Left lung (tissue), 4 donors: ENCODE measurements at regions not wholly inside any gene's neighbourhood (a gene's known extent, or its start where the extent isn't known, plus 50 kb on each side); places are given as distances from the start of the nearest gene placed in this dataset.
"Not testable (repeated sequence)": the region's sequence is repeated elsewhere in the genome, so short reads cannot be mapped to it uniquely, and the experiment has no call there.

Source experiments
- ATAC-seq: fragments of 200-7000 bp; cut with Tn5 transposase; one replicate; pipeline ENCODE4 v1.9.1; 2020; ENCODE audit warnings: moderate library complexity
- DNase-seq, 4 donors: peaks; one replicate each; pipeline ENCODE4 v3.0.0-alpha.2; 2013 to 2020
- H3K27ac ChIP-seq, 2 donors: fragments of 200-600 bp; sonication (generic) in 1 of 2; one replicate each; pipeline versions ENCODE4 v1.5.0 to v1.8.0; 2020 to 2021
- H3K27me3 ChIP-seq, 2 donors: fragments of 200-600 bp; sonication (generic) in 1 of 2; one replicate each; pipeline versions ENCODE4 v1.5.0 to v1.8.0; 2020 to 2021
- H3K36me3 ChIP-seq, 2 donors: fragments of 200-600 bp; sonication (generic) in 1 of 2; one replicate each; pipeline versions ENCODE4 v1.5.0 to v1.8.0; 2020 to 2021
- H3K4me1 ChIP-seq, 2 donors: fragments of 200-600 bp; one replicate each; pipeline ENCODE4 v1.8.0; 2021
- H3K4me3 ChIP-seq, 2 donors: fragments of 200-600 bp; sonication (generic) in 1 of 2; one replicate each; pipeline versions ENCODE4 v1.5.0 to v1.8.0; 2020 to 2021; ENCODE audit warnings: mild to moderate bottlenecking in 1 of 2
- H3K9me3 ChIP-seq, 2 donors: fragments of 200-600 bp; sonication (generic) in 1 of 2; one replicate each; pipeline versions ENCODE4 v1.5.0 to v1.8.0; 2020 to 2021
- intact Hi-C, 2 donors: fragments of 100-400 bp; cut with DNase I; formaldehyde crosslinking; loops; one replicate each; pipeline versions ENCODE4 v1.11.2 to v1.14.2; 2022
- TF ChIP-seq, protein P1 (sequence below), 2 donors: fragments of 200-600 bp; sonication (generic) in 1 of 2; IDR thresholded peaks; one replicate each; pipeline versions ENCODE4 v1.5.0 to v1.8.0; 2021; ENCODE audit warnings: antibody characterized with exemption in 2 of 2
- donor health status: DM: no; HTN: yes; CAD: no.
- donor health status: DM: no; HTN: no; CAD: no.

- intact Hi-C loops: no loop called here
- Histone ChIP-seq H3K36me3 (no peaks in the 10 kb centered on the region), H3K27ac (no peak overlapping the region), H3K4me3 (no peak overlapping the region), H3K27me3 (no peaks in the 10 kb centered on the region), H3K9me3 (no peaks in the 10 kb centered on the region), H3K4me1 (no peaks in the 10 kb centered on the region)
- TF ChIP-seq, protein P1, sequence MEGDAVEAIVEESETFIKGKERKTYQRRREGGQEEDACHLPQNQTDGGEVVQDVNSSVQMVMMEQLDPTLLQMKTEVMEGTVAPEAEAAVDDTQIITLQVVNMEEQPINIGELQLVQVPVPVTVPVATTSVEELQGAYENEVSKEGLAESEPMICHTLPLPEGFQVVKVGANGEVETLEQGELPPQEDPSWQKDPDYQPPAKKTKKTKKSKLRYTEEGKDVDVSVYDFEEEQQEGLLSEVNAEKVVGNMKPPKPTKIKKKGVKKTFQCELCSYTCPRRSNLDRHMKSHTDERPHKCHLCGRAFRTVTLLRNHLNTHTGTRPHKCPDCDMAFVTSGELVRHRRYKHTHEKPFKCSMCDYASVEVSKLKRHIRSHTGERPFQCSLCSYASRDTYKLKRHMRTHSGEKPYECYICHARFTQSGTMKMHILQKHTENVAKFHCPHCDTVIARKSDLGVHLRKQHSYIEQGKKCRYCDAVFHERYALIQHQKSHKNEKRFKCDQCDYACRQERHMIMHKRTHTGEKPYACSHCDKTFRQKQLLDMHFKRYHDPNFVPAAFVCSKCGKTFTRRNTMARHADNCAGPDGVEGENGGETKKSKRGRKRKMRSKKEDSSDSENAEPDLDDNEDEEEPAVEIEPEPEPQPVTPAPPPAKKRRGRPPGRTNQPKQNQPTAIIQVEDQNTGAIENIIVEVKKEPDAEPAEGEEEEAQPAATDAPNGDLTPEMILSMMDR (IDR thresholded peaks at IDR 0.05): no peak
- no peak for ATAC-seq
- DNase-seq: no peak
These were observed 795.3 kb upstream of the AADAT start for GRCh38 chr4:170884969-170885570.

GRCh38 chr4:170881646-170882045 lies 791.9 kb upstream of the AADAT start:
- H3K36me3 ChIP-seq, H3K27ac ChIP-seq, H3K4me1 ChIP-seq, H3K9me3 ChIP-seq, H3K4me3 ChIP-seq, H3K27me3 ChIP-seq, intact Hi-C loops, ATAC-seq, DNase-seq: not testable (repeated sequence)

GRCh38 chr4:170875868-170876267 lies 786.1 kb upstream of the AADAT start:
- intact Hi-C loops: no loop called here
- H3K4me3 ChIP-seq: no peak overlapping the region
- TF ChIP-seq, protein P1 (IDR thresholded peaks at IDR 0.05): no peak
- no peak overlapping the region for H3K27ac ChIP-seq
- no peaks in the 10 kb centered on the region for H3K9me3 ChIP-seq
- no peaks in the 10 kb centered on the region for H3K36me3 ChIP-seq
- DNase-seq (no peak), ATAC-seq (no peak)
- H3K27me3 ChIP-seq: peaks cover 0 to 3% of the 10 kb centered on the region in 2 donors
- H3K4me1 ChIP-seq: no peaks in the 10 kb centered on the region

GRCh38 chr4:170872794-170873193 lies 783.0 kb upstream of the AADAT start:
- no peak for ATAC-seq
- intact Hi-C loops: no loop called here
- H3K27me3 ChIP-seq: peaks cover 0 to 3% of the 10 kb centered on the region in 2 donors

DNA sequence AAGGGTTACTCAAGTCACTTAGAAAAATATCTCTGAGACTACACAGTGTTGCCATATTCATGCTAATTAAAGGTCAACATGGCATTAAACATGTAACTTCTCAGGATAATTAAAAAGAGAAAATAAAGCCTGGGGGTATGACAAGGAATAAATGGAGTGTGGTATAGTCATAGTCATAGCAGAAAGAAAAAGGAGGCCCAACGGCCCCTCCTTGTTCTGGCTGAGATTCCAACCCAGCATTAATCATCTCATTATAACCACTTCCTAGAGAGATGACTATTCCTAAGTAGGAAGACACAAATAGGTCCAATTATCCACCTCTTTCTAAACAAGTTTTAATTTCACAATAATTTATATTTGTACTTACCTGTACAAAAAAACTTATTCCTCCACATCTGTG lies 778.4 kb upstream of the AADAT start:
- DNase-seq (no peak), ATAC-seq (no peak)
- Histone ChIP-seq H3K4me3 (no peak overlapping the region), H3K27ac (no peak overlapping the region), H3K27me3 (no peaks in the 10 kb centered on the region), H3K36me3 (no peaks in the 10 kb centered on the region), H3K4me1 (no peaks in the 10 kb centered on the region), H3K9me3 (no peaks in the 10 kb centered on the region)
- TF ChIP-seq, protein P1 (IDR thresholded peaks at IDR 0.05): no peak
- intact Hi-C loops: no loop called here

More at GRCh38 chr4:170872794-170873193, 783.0 kb upstream of the AADAT start:
- Histone ChIP-seq H3K4me1 (no peaks in the 10 kb centered on the region), H3K36me3 (no peaks in the 10 kb centered on the region), H3K27ac (no peak overlapping the region), H3K9me3 (no peaks in the 10 kb centered on the region), H3K4me3 (no peak overlapping the region)
- TF ChIP-seq, protein P1 (IDR thresholded peaks at IDR 0.05): no peak
- DNase-seq: no peak

- Histone ChIP-seq H3K4me1 (no peaks in the 10 kb centered on the region), H3K4me3 (no peak overlapping the region), H3K27me3 (no peaks in the 10 kb centered on the region), H3K9me3 (no peaks in the 10 kb centered on the region), H3K36me3 (no peaks in the 10 kb centered on the region), H3K27ac (no peak overlapping the region)
- DNase-seq: no peak
- intact Hi-C loops: no loop called here
- TF ChIP-seq, protein P1 (IDR thresholded peaks at IDR 0.05): no peak
- ATAC-seq: no peak
These were observed 764.3 kb upstream of the AADAT start for GRCh38 chr4:170854097-170854496.
